ENCODE measurements at regions not wholly inside any gene's neighbourhood (a gene's known extent, or its start where the extent isn't known, plus 50 kb on each side); places are given as distances from the start of the nearest gene placed in this dataset.
"Not testable (repeated sequence)": the region's sequence is repeated elsewhere in the genome, so short reads cannot be mapped to it uniquely, and the experiment has no call there.

DNA sequence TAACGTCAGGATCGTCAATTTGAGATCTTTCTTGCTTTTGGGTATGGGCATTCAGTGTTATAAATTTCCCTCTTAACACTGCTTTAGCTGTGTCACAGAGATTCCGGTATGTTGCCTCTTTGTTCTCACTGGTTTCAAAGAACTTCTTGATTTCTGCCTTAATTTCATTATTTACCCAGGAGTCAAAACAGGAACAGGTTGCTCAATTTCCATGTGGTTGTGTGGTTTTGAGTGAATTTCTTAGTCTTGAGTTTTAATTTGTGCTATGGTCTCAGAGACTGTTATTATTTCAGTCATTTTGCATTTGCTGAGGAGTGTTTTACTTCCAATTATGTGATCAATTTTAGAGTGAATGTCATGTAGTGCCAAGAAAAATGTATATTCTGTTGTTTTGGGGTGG is 153.1 kb downstream of the PCDH17 start:
- DNase-seq (no peak), ATAC-seq (no peak)

DNA sequence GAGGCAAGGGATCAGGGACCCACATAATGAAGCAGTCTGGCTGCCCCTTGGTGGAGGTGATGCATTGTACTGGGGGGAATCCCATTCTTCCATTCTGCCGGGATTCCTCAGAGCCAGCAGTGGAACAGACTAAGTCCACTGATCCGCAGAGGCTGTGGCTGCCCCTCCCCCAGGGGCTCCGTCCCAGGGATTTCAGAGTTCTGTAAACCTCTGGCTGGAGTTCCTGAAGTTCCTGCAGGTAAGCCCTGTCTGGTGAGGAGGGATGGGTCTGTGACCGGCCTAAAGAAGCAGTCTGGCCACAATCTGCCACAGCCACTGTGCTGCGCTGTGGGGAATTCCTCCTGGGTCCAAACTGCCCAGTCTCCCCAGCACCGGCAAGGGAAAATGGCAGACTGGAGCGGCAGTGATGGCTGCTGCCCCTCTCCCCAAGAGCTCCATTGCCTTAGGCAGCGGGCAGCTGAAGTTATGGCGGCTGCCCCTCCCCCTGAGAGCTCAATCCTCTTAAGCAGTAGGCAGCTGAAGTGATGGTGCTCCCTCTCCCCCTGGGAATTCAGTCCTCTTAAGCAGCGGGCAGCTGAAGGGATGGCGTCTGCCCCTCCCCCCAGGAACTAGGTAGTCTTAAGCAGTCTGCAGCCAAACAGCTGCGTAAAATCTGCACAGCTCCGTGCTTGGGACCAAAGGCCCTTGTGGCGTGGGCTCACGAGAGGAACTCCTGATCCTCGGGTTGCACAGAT is 155.7 kb downstream of the PCDH17 start:
- ATAC-seq (no peak), DNase-seq (no peak)

DNA sequence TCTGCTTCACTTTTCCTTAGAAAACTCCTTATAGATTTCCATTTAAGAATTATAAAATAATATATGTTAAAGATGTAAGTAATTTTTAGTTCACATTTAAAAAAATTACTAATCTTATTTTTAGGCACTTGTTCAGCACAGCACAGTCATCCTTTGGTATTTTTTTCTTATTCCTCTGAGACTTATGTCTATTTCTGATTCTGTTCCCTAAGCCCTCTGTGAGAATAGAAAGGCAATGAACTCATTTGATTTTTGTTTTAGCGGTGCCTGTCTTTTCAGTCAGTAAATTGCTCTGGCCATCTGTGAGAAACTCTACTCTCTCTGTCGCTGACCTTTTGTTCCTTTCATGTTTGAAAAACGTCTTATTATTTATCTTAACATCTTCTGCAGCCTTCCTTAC is 168.1 kb downstream of the PCDH17 start:
- no peak for DNase-seq

DNA sequence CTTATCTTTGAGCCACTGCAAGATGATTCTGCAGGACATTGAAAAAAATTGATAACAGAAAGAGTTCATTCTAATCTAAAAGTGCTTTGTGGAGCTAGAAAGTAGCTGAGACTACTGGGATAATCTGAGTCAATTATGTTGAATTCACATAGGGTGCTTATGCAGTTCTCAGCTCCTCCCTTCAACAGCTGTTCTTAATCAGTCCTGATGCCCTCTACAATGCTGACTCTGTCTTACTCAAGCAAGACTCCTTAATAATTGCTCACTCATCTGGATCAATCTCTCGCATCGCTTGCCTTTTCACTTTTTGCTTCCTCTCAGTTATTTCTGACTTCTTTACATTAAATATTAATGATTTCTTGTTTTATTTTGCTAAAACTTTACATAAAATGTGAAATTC is 182.1 kb downstream of the PCDH17 start:
- ATAC-seq (no peak), DNase-seq (no peak)

More for the DNA sequence above, 168.1 kb downstream of the PCDH17 start:
- no peak for ATAC-seq

DNA sequence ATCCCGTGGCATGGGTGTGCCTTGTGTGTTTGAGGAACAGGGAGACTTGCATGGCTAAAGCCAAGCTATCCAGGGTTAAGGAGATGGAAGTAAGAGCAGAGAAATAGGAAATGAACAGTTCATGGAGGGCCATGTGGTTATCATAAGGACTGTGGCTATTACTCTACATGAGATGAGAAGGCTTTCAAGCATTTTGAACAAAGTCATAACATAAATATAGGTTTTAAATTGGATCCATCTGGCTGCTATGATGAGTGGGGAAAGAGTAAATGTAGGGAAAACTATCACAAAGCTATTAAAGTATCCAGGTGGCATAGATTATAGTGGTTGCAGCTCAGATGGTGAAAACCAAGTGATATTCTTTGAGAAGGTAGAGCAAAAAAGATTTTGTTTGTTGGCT is 184.1 kb downstream of the PCDH17 start:
- ATAC-seq (no peak), DNase-seq (no peak)

DNA sequence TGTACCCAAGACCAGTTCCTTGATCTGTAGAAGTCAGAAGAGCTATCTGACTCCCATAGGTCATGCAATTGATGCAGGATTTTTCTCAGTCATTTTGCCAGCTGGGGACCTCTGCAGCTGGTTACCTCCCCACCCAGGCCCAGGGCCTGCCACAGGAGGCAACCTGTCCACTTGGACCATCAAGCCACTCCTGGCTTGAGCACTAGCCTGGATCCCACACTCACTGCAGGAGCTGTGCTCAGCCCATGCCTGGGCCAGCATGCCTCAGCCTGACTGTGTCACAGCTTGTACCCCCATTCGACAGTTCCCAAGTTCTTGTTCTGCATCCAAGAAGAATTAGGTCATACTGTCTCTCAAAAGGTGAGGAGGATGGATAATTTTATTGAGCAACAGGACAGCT is 189.4 kb downstream of the PCDH17 start:
- ATAC-seq, result no peak

DNA sequence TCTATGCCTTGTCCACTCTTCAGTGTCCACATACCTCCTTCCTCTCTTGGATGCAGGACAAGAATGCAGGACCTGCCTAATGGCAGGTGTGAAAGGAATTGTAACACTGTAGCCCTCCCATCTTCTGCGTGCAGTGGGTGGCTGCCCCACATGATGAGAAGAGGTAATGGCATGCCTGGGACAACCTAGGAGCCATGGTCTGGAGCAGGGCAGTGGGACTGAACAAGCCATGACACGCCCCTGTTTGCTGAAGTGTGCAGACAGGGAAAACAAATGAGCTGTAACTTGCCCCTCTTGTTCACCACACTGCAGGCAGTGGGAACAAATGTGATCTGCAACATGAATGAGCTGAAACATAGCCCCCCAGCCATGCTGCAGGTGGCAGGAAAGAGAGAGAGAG is 192.2 kb downstream of the PCDH17 start:
- ATAC-seq, result no peak

More for the DNA sequence above, 189.4 kb downstream of the PCDH17 start:
- no peak for DNase-seq

DNA sequence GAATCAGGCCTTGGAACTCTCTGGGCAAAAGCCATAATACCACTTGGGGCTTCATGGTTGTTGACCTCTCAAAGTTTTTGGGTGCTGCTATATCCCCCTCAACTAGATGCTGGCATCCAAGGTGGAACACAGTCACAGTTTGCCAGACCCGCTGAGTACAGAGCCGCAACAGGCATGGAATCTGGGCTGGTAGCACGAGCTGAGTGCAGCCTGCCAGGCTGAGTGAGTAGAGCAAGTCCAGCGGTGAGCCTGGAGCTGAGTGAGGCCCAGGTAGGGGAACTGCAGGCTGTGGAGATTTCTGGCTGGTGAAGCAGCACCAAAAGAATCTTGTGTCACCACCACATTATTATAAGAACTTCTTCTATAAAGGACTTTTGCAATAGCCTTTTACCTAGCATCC is 192.6 kb downstream of the PCDH17 start:
- no peak for DNase-seq
- no peak for ATAC-seq

More for the DNA sequence above, 192.2 kb downstream of the PCDH17 start:
- no peak for DNase-seq

DNA sequence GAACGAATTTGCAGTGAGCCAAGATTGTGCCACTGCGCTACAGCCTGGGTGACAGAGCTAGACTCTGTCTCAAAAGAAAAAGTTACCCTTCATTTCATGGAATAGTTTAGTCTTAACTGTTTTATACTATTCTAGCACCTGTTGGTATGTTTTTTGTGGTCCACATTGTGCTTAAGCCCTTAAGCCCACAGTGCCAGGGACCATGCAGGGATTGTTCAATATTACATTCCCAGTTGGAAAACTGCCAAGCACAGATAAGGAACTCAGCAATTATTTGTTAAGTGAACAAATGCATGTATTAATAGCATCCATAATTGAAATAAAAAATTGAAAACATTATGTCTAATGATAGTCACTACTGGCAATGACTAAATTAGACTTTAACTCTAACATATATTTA is 193.5 kb downstream of the PCDH17 start:
- ATAC-seq (no peak), DNase-seq (no peak)

DNA sequence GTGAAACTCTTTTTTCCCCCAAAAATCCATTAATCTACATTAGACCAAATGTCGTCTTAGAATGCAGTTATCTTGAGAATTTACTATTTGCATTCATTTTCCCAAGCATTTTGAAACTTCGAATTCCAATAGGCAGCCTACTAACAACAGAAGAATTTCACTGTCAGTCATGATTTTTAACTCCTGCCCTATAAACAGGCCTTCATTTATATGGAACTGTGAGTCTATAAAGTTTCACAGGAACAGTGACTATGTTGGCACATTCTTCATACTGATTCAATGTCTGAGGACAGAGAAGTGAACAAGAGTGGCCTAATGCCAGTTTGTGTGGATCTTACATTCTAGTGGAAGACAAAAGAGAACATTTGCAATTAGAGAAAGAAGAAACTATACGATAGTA is 198.0 kb downstream of the PCDH17 start:
- DNase-seq (no peak), ATAC-seq (no peak)

DNA sequence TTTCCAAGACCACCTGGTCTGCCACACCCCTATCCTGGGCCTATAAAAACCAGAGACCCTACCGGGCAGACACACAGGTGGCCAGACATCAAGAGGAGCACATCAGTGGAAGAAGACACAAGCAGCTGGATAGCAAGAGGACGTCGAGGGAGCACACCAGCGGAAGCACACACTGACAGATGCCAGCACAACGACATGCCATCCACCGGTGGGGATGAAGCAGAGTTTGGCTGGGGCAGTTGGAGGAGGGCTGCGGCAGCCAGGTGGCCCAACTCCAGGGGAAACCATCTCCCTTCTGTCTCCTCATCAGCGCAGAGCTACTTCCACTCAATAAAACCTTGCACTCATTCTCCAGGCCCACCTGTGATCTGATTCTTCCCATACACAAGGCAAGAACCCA is 200.6 kb downstream of the PCDH17 start:
- no peak for ATAC-seq
- no peak for DNase-seq

DNA sequence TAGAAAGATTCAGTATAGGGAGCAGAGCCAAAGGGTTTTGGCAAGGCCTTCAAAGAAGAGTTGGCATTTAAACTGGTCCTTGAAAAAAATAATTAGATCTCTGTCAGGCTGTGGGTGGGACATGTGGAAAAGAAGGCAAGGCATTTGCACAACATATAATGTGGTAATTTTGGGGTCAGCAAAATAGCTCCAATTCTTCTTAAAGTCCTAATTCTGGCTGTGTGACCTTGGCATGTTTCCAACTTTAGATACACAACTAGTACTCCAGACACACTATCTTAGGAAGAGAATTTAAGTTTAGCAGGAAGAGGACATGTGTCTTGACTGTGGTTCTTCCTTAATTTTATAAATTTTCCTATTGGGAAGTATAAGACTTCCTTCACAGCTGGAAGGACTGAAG is 206.3 kb downstream of the PCDH17 start:
- ATAC-seq (no peak), DNase-seq (no peak)

DNA sequence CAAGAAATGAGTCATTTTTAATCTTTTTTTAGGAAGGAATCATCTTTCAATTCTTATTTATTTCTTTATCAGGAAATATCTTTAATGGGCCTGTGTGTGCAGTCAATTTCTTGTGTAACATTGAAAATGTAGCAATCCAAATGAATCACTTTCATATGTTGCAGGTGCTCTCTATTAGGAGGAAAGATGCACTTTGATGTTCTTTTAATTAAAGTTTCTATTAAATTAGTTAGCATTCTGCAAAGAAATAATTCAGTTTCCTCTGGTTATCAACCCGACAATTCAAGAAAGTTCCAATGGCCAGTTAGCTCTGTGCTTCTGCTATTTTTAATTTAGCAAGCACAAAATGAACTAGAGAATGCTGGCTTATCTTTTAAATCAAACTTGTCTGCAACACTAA is 212.0 kb downstream of the PCDH17 start:
- no peak for ATAC-seq
- DNase-seq, result no peak

DNA sequence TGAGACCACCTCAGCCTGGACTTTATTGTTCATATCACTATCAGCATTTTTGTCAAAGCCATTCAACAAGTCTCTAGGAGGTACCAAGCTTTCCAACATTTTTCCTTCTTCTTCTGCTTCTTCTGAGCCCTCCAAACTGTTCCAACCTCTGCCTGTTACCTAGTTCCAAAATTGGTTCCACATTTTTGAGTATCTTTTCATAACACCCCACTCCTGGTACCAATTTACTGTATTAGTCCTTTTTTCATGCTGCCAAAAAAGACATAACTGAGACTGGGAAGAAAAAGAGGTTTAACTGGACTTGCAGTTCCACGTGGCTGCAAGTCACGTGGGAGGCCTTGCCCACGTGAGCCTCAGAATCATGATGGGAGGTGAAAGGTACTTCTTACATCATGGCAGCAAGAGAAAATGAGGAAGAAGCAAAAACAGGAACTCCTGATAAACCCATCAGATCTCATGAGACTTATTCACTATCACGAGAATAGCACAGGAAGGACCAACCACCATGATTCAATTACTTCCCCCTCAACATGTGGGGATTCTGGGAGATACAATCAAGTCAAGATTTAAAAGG is 215.1 kb downstream of the PCDH17 start:
- DNase-seq, result no peak
- ATAC-seq, result no peak

DNA sequence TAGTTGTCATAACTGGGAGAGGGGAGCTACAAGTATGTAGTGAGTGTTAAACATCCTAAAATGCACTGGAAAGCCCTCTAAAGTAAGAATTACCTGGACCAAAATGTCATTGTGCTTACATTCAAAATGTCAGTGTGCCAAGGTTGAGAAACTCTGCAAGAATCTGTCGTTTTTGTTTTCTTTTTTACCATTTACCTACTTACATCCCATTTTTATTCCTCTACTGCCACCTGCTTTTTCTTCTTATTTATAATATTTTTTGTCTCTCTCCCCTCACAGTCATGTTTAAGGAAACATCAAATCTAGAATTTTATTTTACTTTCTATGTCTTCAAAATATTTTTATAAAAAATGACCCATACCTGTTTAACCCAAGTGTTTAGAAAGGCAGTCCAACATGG is 226.4 kb downstream of the PCDH17 start:
- ATAC-seq, result no peak

DNA sequence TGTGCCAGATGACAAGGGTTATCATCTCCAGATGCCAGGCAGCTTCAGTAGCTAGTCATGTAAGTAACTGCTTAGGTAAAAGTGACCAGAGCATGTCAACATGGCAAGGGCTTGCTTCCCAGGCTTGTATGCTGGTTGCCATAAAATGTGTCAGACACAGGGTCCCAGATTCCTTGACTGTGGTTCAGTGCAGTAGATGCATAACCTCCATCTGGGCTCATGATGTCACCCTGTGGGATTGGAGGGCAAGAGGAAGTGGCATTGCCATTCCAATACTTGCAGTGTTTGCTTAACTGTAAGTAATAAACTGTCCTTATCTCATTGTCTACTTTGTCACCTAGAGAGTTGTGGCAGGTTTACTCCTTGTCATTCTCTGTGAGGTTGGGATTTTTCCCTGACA is 226.8 kb downstream of the PCDH17 start:
- no peak for ATAC-seq
- no peak for DNase-seq

More for the DNA sequence above, 226.4 kb downstream of the PCDH17 start:
- DNase-seq, result no peak

DNA sequence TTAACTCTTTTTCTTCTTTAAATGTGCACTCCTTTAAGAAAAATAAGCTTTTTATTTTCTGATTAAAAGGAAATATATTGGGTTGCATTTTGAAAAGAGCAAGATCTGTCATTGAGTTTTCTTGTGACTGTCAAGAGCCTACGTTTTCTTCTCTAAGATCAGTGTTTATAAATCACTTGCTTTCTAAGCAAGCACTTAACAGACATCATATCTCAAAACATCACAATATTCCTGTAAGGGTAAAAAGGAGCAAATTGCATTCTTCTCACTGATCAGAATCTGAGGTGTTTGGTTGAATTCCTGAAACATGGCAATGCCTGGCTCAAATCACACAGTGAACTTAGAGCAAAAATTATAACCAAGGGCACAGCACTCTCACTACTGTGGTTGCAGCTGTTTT is 231.3 kb downstream of the PCDH17 start:
- DNase-seq, result no peak
- no peak for ATAC-seq

DNA sequence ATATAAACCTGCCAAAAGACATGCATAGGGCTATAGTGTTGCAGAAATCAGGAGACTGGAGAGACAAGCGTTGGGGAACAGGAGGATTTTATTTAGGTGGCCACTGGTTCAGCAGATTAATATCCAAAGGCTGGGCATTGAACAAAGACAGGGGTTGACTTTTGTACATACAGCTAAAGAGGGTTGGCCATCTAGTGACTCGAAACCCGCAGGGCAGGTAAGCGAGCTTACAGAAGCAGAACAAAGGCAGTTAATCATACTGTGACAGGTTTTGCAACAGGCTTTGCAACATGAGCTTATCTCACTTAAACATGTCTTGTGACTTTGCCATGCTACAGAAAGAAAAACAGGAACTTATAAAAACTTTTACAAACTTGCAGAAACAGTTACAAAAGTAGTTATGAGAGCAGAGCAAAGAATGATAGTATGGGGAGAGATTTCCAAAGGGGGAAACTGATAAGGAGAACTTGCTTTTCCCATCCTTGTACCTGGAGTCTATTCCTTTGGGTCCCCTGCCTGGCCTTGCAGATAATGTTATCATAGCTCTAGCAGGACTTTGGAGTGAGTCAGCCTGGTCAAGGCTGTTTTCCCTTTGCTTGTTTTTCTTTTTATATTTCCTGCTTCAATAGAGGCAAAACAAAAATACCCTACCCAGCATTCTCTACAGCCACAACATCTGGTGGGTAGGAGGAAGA is 234.2 kb downstream of the PCDH17 start:
- ATAC-seq (no peak), DNase-seq (no peak)

DNA sequence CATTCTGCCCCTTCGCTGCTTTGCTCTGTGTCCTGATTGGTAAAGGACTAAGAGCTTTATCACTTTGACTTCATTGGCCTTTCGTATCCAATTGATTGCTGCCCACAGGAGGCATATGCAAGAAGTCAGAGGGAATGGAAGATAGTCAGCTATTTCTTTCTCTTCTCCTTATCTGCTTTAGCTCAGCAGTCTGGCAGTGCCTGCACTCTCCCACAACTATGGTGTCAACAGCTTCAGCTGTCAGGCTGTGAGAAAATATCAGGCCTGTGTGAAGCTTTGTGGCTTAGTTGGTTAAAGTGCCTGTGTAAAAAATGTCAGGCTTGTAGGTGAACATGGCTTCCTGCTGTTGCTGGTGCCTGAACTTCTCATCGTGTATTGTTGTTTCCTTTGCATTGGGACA is 243.0 kb downstream of the PCDH17 start:
- ATAC-seq, result no peak

DNA sequence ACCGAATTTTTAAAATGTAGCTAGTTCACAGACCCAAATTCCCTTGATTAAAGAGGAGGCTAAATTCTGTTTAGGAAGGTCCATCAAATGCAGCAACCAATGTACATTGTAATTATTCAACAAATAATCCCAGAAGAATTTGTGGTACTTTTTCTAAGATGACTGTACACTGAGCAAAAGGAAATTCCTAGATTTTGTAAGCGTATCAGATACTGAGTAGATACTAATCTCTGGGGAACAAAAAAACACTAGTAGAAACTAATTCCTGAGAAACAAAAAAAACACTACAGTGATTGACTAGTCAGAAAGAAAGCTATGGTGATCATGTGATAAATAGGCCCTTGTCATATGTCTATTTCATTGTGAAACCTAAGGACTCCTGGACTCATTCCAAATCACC is 246.1 kb downstream of the PCDH17 start:
- no peak for ATAC-seq
- no peak for DNase-seq

More for the DNA sequence above, 243.0 kb downstream of the PCDH17 start:
- DNase-seq, result no peak

DNA sequence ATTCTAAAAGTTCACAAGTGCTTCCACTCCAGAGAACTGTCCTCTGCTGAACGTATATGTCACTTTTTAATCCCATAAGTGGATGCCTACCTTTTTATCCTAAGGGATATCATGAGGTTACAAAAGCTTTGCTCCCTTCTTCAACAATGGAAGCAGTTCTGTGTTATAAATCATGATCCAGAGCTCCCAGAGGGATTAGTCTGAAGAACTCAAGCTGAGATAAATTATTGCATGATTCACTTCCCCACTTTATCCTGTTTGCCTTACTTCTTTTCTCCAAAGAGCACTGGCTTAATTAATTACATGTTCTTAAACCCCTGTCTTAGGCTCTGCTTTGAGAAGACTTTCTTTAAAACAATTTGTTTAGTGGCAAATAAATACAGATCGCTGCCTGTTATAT is 246.7 kb downstream of the PCDH17 start:
- ATAC-seq (no peak), DNase-seq (no peak)

DNA sequence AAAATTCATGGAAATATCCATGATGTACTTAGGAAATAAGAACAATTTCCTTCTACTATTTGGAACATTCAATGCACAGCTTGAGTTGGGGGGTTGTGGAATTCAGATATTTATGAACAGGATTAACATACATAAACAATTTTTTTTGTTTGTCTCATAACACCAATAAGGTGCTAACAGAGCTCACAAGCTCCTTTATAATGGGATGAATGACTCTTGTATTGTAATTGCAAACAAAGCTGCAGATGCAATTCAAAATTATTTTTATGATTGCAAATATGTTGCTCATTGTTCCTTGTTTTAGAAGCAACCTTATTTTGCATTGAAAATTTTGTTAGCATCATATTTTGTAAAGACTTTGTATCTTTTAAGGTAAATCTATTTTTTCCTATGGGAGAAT is 265.7 kb downstream of the PCDH17 start:
- DNase-seq (no peak), ATAC-seq (no peak)

DNA sequence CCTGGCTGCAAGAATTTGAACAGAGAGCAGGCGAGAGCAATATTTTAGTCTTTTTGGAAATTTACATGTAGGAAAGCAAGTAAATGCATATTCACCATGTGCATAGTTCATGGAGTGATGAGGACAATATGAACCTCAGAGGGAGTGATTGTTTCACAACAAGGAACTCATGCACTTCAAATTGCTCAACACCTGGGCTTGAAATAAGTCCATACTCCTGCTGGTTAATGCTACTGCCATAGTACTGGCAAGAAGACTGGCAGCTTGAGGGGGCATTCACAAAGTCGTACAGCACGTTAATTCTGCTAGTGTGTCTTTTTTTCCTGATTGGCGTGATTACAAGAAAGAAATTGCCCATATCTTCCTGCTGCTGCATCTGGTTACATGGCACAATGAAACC is 267.6 kb downstream of the PCDH17 start:
- DNase-seq (no peak), ATAC-seq (no peak)

DNA sequence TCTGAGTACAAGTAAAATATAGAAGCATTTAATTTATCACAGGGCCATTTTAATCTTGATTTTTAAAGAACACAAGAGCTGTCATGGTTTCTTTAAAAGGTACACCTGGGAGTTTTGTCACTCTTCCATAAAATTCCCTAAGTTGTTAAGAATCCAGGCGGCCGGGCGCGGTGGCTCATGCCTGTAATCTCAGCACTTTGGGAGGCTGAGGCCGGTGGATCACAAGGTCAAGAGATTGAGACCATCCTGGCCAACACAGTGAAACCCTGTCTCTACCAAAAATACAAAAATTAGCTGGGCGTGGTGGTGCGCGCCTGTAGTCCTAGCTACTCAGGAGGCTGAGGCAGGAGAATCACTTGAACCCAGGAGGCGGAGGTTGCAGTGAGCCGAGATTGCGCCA is 278.3 kb downstream of the PCDH17 start:
- DNase-seq, ATAC-seq: not testable (repeated sequence)

Data from stimulated activated naive CD8-positive, alpha-beta T cell treated with anti-CD3 and anti-CD28 coated beads, Interleukin-15, Interleukin-2, amounts not matched to agents 100 U/mL and 50 U/mL, for 24 hours (primary cell).